Esophagus muscularis mucosa (tissue), 4 donors: ENCODE measurements at regions not wholly inside any gene's neighbourhood (a gene's known extent, or its start where the extent isn't known, plus 50 kb on each side); places are given as distances from the start of the nearest gene placed in this dataset.
"Not testable (repeated sequence)": the region's sequence is repeated elsewhere in the genome, so short reads cannot be mapped to it uniquely, and the experiment has no call there.

Source experiments
- DNase-seq: peaks from one replicate; pipeline ENCODE4 v3.0.0-alpha.2; 2017; ENCODE audit errors: extremely low spot score
- H3K27ac ChIP-seq, 4 donors: fragments of 200-600 bp; sonication (generic); replicated peaks in 1 of 4; 1 replicate in 3 of 4; 2 replicates in 1 of 4; pipeline ENCODE4 v1.5.1; 2016 to 2019; ENCODE audit warnings: mild to moderate bottlenecking in 1 of 4
- H3K27me3 ChIP-seq, 4 donors: fragments of 200-600 bp; sonication (generic); one replicate each; pipeline versions ENCODE4 v1.5.1 to v1.6.0; 2016 to 2019
- H3K36me3 ChIP-seq, 4 donors: fragments of 200-600 bp; sonication (generic); one replicate each; pipeline ENCODE4 v1.5.1; 2016 to 2019
- H3K4me1 ChIP-seq, 4 donors: fragments of 200-600 bp; sonication (generic); one replicate each; pipeline ENCODE4 v1.5.1; 2016 to 2019
- H3K4me3 ChIP-seq, 4 donors: fragments of 200-600 bp; sonication (generic); 1 replicate in 2 of 4; 2 replicates in 2 of 4; pipeline ENCODE4 v1.5.1; 2016 to 2019; ENCODE audit warnings: mild to moderate bottlenecking in 4 of 4, moderate library complexity in 1 of 4
- H3K9me3 ChIP-seq, 4 donors: fragments of 200-600 bp; sonication (generic); 1 replicate in 3 of 4; 2 replicates in 1 of 4; pipeline ENCODE4 v1.5.1; 2016 to 2019
- EP300 ChIP-seq: sonication (generic); formaldehyde crosslinking; IDR thresholded peaks from one replicate; pipeline ENCODE4 v1.6.1; 2017; ENCODE audit warnings: antibody characterized with exemption
- POLR2A ChIP-seq: fragments of 450-650 bp; IDR thresholded peaks from one replicate; pipeline ENCODE4 v1.6.1; 2017; ENCODE audit warnings: antibody characterized with exemption, moderate library complexity, mild to moderate bottlenecking, low read depth
- POLR2AphosphoS5 ChIP-seq, 2 donors: sonication (generic); formaldehyde crosslinking; IDR thresholded peaks; one replicate each; pipeline ENCODE4 v1.6.1; 2017; ENCODE audit warnings: antibody characterized with exemption in 2 of 2
- WGBS: methylation state at CpG from one replicate; pipeline ENCODE4 v1.1.5; 2018; 5-methylcytosine and 5-hydroxymethylcytosine counted together
- intact Hi-C: fragments of 100-400 bp; cut with DNase I; formaldehyde crosslinking; loops from one replicate; pipeline ENCODE4 v1.15.1; 2023
- TF ChIP-seq, protein P1 (sequence below), 3 experiments: fragments of 200-600 bp in 2 of 3; fragments of 450-650 bp in 1 of 3; sonication (generic) in 2 of 3; IDR thresholded peaks; one replicate each; pipeline ENCODE4 v1.5.1; 2017 to 2019; ENCODE audit warnings: antibody characterized with exemption in 3 of 3, mild to moderate bottlenecking in 2 of 3, moderate library complexity in 1 of 3

- Histone ChIP-seq H3K27me3 (no peaks in the 10 kb centered on the region), H3K36me3 (no peaks in the 10 kb centered on the region), H3K4me3 (no peak overlapping the region), H3K9me3 (no peaks in the 10 kb centered on the region), H3K27ac (peak overlapping the region in 1 of 4 donors; percentile 85), H3K4me1 (peaks cover 0 to 61% (median 13%) of the 10 kb centered on the region in 4 donors)
- no CpG with 5 or more reads among the region's 1 CpG for WGBS
- no peak for DNase-seq
- TF ChIP-seq POLR2A = no peak
- no peak for TF ChIP-seq EP300
- TF ChIP-seq POLR2AphosphoS5 (IDR thresholded peaks at IDR 0.05) = no peak
- TF ChIP-seq, protein P1, sequence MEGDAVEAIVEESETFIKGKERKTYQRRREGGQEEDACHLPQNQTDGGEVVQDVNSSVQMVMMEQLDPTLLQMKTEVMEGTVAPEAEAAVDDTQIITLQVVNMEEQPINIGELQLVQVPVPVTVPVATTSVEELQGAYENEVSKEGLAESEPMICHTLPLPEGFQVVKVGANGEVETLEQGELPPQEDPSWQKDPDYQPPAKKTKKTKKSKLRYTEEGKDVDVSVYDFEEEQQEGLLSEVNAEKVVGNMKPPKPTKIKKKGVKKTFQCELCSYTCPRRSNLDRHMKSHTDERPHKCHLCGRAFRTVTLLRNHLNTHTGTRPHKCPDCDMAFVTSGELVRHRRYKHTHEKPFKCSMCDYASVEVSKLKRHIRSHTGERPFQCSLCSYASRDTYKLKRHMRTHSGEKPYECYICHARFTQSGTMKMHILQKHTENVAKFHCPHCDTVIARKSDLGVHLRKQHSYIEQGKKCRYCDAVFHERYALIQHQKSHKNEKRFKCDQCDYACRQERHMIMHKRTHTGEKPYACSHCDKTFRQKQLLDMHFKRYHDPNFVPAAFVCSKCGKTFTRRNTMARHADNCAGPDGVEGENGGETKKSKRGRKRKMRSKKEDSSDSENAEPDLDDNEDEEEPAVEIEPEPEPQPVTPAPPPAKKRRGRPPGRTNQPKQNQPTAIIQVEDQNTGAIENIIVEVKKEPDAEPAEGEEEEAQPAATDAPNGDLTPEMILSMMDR (IDR thresholded peaks at IDR 0.05) = no peak
- intact Hi-C loops = no loop called here
Measured at GRCh38 chrY:9158616-9159015, 178.6 kb upstream of the TSPY4 start.

GRCh38 chrY:9160331-9160730 lies 176.9 kb upstream of the TSPY4 start:
- H3K27me3 ChIP-seq, DNase-seq, H3K9me3 ChIP-seq, H3K4me3 ChIP-seq, intact Hi-C loops, H3K36me3 ChIP-seq: not testable (repeated sequence)
- peaks cover 0 to 55% (median 13%) of the 10 kb centered on the region in 4 donors for H3K4me1 ChIP-seq
- WGBS = no CpG with 5 or more reads among the region's 3 CpGs
- H3K27ac ChIP-seq = peak overlapping the region in 2 of 4 donors; percentile 82 to 85

DNA sequence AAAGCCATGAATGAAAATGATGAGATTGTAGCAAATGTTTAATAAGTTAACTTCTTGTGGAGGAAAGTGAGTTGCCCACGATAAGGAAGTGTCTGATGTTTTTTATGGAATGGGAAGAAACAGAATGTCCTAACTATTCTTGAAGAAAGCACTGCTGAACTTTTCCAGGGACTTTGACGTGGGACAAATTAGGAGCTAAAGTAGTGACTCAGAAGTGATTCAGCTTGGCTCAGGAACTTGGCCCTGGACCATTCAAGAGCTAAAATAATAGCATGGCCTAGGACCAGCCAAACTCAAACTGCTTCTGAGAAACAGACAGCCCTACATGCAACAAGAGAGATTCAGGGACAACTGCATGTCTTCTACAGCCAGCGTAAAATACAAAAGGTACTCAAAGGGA lies 176.3 kb upstream of the TSPY4 start:
- H3K4me3 ChIP-seq, H3K36me3 ChIP-seq, H3K9me3 ChIP-seq, H3K27me3 ChIP-seq, intact Hi-C loops, DNase-seq: not testable (repeated sequence)
- WGBS = no CpG with 5 or more reads among the region's 3 CpGs
- Histone ChIP-seq H3K4me1 (peaks cover 0 to 55% (median 13%) of the 10 kb centered on the region in 4 donors), H3K27ac (peak overlapping the region in 2 of 4 donors; percentile 82 to 85)

DNA sequence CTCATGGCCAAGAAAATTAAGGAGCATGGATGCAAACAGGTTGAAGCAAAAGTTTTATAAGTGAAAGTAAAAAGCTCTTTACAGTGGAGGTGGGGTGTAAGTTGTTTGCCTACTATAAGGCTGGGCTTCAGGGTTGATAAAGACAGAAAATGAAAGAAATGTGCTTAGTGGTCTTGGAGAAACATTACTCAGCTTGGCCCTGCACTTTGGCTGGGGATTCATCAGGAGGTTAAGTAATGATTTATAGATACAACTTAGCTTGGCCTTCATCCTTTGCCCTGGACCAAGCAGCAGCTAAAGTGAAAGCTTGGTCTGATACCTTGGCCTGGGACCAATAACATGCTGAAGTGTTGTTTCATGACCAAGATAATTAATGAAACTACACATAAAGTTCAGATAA lies 175.3 kb upstream of the TSPY4 start:
- intact Hi-C loops = not testable (repeated sequence)

DNA sequence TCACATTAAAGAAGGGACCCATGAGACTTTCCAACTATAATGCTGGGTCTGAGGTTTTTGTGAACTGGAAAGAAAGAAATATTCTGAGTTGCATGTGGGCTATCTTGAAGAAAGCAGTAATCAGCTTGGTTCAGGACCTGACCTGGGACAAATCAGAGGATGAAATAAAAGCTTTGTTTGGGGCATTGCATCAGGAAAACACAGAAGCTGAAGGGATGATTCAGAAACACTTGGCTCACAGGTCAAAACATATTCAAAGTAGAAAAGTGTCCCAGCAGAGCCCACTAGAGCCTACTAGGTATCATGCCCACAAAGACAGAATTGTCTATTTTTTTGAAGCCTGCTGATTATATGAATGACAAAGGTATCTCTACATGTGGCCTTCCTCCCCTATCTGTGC lies 174.8 kb upstream of the TSPY4 start:
- DNase-seq, H3K9me3 ChIP-seq, H3K36me3 ChIP-seq, intact Hi-C loops, H3K4me3 ChIP-seq, H3K27me3 ChIP-seq: not testable (repeated sequence)
- H3K4me1 ChIP-seq = peaks cover 0 to 55% (median 13%) of the 10 kb centered on the region in 4 donors
- peak overlapping the region in 2 of 4 donors; percentile 82 to 85 for H3K27ac ChIP-seq

More for the DNA sequence above, 175.3 kb upstream of the TSPY4 start:
- not testable (repeated sequence) for H3K4me3 ChIP-seq, DNase-seq, H3K9me3 ChIP-seq, H3K36me3 ChIP-seq, H3K27me3 ChIP-seq
- Histone ChIP-seq H3K27ac (peak overlapping the region in 2 of 4 donors; percentile 82 to 85), H3K4me1 (peaks cover 0 to 55% (median 13%) of the 10 kb centered on the region in 4 donors)

DNA sequence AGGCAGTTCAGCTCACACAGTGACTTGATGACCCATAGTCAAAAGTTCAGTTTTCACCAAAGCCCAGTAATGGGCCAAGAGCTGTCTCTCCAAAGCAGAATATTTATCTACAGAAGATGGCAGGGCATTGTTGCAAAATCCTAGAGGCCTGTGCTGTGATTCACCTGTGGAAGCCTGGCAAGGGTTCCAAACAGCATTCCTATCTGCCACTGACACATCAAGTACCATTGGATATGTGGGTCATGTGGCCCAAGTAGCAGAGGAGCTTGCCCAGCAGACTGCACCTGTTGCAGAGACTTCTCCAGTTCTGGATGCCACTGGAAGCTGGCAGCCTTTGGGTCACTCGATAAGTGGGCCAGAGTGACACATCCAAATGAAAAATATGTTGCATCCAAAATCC lies 159.6 kb upstream of the TSPY4 start:
- no CpG with 5 or more reads among the region's 1 CpG for WGBS
- DNase-seq, H3K27me3 ChIP-seq, H3K9me3 ChIP-seq, H3K4me1 ChIP-seq, H3K27ac ChIP-seq, intact Hi-C loops, H3K4me3 ChIP-seq, H3K36me3 ChIP-seq: not testable (repeated sequence)

GRCh38 chrY:9184827-9185226 lies 152.4 kb upstream of the TSPY4 start:
- H3K36me3 ChIP-seq, H3K27me3 ChIP-seq, intact Hi-C loops, H3K4me1 ChIP-seq, DNase-seq, H3K9me3 ChIP-seq, H3K27ac ChIP-seq, H3K4me3 ChIP-seq: not testable (repeated sequence)
- no CpG with 5 or more reads among the region's 2 CpGs for whole genome bisulfite sequencing

- DNase-seq, H3K27ac ChIP-seq, H3K9me3 ChIP-seq, H3K4me3 ChIP-seq, H3K36me3 ChIP-seq, H3K27me3 ChIP-seq, intact Hi-C loops, H3K4me1 ChIP-seq: not testable (repeated sequence)
- WGBS = no CpG with 5 or more reads among the region's 1 CpG
Measured at GRCh38 chrY:9207082-9207481, 130.2 kb upstream of the TSPY4 start.

GRCh38 chrY:9226409-9226808 lies 110.9 kb upstream of the TSPY4 start:
- DNase-seq = no peak
- Histone ChIP-seq H3K9me3 (no peaks in the 10 kb centered on the region), H3K27me3 (no peaks in the 10 kb centered on the region), H3K36me3 (no peaks in the 10 kb centered on the region), H3K27ac (no peak overlapping the region), H3K4me3 (no peak overlapping the region), H3K4me1 (no peaks in the 10 kb centered on the region)
- no peak for TF ChIP-seq POLR2A
- TF ChIP-seq, protein P1 (IDR thresholded peaks at IDR 0.05) = no peak
- TF ChIP-seq EP300 = no peak
- TF ChIP-seq POLR2AphosphoS5 (IDR thresholded peaks at IDR 0.05) = no peak
- no CpG with 5 or more reads among the region's 1 CpG for WGBS
- intact Hi-C loops = no loop called here
